ENCODE measurements at regions not wholly inside any gene's neighbourhood (a gene's known extent, or its start where the extent isn't known, plus 50 kb on each side); places are given as distances from the start of the nearest gene placed in this dataset.
"Not testable (repeated sequence)": the region's sequence is repeated elsewhere in the genome, so short reads cannot be mapped to it uniquely, and the experiment has no call there.

DNA sequence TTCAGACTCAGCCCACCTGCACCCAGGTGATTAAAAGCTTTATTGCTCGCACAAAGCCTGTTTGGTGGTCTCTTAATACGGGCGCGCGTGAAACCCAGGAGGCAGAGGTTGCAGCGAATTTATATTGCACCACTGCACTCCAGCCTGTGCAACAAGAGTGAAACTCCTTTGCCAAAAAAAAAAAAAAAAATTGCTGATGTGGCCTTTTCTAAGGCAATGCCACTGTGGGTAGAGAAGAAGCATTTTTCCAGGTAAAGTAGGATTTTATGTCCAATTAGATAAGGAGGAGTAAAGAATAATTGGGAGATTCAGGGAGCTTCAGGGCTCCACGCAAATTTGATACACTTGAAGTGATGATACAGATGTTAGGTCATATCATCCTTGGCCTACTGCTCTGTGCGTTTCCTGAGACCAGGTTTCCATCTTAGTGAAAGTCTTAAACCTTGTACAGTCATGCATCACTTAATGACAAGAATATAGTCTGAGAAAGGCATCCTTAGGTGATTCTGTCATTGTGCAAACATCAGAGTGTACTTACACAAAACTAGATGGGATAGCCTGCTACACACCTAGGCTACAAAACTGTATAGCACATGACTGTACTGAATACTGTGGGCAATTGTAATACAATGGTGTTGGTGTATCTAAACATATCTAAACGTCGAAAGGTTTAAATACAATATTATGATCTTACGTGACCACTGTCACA is 150.9 kb downstream of the SPRY2 start:
- intact Hi-C loops (cut with DNase I): no loop called here

GRCh38 chr13:80180740-80181355 is 160.1 kb downstream of the SPRY2 start:
- DNase-seq: peak in 9 of 10 donors; percentile 33 to 94 (median 57)
- intact Hi-C loops (cut with DNase I): no loop called here

More for the DNA sequence above, 150.9 kb downstream of the SPRY2 start:
- no peak for DNase-seq

GRCh38 chr13:80177327-80177726 is 163.6 kb downstream of the SPRY2 start:
- intact Hi-C loops (cut with DNase I): no loop called here

DNA sequence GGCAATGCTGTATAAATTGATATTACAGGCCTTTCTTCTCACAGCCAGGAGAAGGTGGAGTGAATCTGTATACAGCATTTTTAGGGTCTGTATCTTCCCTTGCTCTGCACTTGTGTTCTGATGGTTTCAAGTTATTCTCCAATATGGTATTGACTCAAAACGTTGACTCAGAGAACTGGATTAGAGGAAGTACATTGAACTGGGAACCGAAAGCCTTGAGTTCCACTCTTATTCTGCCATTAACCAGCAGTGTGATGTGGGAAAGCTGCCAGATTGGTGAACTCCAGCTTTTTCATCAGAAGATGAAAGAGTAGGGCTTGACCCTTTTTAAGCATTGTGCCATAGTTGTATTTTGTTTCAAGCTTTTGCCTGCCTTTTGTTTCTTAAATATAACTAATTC is 167.7 kb downstream of the SPRY2 start:
- no peak for DNase-seq
- intact Hi-C loops (cut with DNase I): no loop called here

More at GRCh38 chr13:80177327-80177726, 163.6 kb downstream of the SPRY2 start:
- DNase-seq: no peak

GRCh38 chr13:80171096-80171495 is 169.8 kb downstream of the SPRY2 start:
- intact Hi-C loops (cut with DNase I): no loop called here
- no peak for DNase-seq

DNA sequence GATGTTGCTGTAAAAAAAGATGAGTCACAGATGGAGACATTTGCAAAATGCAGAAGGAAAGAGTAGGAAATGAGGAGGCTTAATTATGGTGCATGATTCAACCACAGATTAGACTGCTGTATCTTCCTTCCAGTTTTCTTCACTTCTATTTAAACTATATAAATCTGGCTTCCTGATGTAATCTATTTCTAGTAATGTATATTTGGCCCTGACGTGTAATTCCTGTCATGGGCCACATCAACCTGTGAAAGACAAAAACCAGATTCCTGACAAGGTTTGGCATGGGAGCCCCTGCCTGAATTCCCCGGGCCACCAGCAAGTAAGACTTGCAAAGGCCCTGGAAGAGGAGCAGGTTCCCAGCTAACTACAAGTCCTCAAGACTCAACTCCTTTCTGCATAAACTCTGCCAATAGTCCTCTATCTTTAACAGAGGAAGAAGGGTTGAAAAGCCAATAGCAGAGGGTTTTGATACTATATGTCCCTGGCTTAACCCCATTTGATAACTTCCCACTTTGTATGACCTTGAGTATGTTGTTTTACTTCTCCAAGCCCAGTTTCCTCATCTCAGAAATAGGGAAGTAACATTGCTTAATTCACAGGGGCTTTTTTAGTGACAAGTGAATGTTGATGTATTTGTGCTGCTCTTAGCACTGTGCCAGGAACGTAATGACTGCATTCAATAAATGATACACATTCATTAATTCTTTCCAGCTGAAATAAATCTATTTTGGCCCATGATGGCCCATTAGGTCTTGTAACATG is 172.7 kb downstream of the SPRY2 start:
- intact Hi-C loops (cut with DNase I): no loop called here

GRCh38 chr13:80166352-80166751 is 174.6 kb downstream of the SPRY2 start:
- no peak for DNase-seq
- intact Hi-C loops (cut with DNase I): no loop called here

More for the DNA sequence above, 172.7 kb downstream of the SPRY2 start:
- peak in 1 of 10 donors; percentile 72 for DNase-seq

GRCh38 chr13:80164462-80164861 is 176.5 kb downstream of the SPRY2 start:
- no peak for DNase-seq
- intact Hi-C loops (cut with DNase I): no loop called here

DNA sequence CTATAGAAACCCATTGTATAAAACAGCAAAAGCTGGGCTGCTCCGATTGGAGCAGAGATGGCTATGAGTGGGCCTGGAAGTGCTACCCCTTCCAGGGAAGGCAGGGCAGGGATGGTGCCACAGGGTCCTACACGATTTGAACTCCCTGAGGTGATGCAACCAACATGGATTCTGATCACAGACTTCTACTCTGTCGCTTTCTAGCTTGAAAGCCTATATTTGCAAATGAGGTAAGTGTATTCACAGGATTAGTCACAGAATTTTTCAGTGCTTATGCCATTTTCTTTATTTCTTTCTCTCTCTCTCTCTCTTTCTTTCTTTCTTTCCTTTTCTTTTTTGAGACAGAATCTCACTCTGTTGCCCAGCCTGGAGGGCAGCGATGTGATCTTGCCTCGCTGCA is 179.0 kb downstream of the SPRY2 start:
- intact Hi-C loops (cut with DNase I): no loop called here
- DNase-seq: peak in 1 of 10 donors; percentile 33

DNA sequence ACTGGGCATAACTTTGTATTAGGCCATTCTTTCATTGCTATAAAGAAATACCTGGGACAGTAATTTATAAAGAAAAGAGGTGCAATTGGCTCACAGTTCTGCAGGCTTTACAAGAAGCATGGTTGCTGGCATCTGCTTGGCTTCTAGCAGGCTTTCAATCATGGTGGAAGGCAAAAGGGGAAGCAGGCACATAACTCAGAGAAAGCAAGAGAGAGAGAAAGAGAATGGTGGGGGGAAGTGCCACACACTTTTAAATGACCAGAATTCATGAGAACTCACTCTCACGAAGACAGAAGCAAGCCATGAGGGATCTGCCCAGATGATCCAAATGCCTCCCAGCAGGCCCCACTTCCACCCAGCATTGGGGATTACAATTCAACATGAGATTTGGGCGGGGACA is 179.7 kb downstream of the SPRY2 start:
- DNase-seq: no peak
- intact Hi-C loops (cut with DNase I): no loop called here

GRCh38 chr13:80160110-80160509 is 180.8 kb downstream of the SPRY2 start:
- no peak for DNase-seq
- intact Hi-C loops (cut with DNase I): no loop called here

GRCh38 chr13:80157261-80157932 is 183.5 kb downstream of the SPRY2 start:
- intact Hi-C loops (cut with DNase I): no loop called here
- no peak for DNase-seq

DNA sequence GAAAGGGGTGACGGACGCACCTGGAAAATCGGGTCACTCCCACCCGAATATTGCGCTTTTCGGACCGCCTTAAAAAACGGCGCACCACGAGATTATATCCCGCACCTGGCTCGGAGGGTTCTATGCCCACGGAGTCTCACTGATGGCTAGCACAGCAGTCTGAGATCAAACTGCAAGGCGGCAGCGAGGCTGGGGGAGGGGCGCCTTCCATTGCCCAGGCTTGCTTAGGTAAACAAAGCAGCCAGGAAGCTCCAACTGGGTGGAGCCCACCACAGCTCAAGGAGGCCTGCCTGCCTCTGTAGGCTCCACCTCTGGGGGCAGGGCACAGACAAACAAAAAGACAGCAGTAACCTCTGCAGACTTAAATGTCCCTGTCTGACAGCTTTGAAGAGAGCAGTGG is 188.8 kb downstream of the SPRY2 start:
- intact Hi-C loops (cut with DNase I): not testable (repeated sequence)
- DNase-seq: peak in 1 of 10 donors; percentile 47

GRCh38 chr13:80151016-80151415 is 189.9 kb downstream of the SPRY2 start:
- intact Hi-C loops (cut with DNase I): no loop called here
- DNase-seq: no peak

GRCh38 chr13:80149736-80150135 is 191.2 kb downstream of the SPRY2 start:
- no peak for DNase-seq
- intact Hi-C loops (cut with DNase I): no loop called here

- intact Hi-C loops (cut with DNase I): no loop called here
- DNase-seq: no peak
Observed at GRCh38 chr13:80145171-80145690, 195.7 kb downstream of the SPRY2 start.

GRCh38 chr13:80144493-80144892 is 196.4 kb downstream of the SPRY2 start:
- intact Hi-C loops (cut with DNase I): no loop called here
- DNase-seq: no peak

GRCh38 chr13:80141123-80141849 is 199.6 kb downstream of the SPRY2 start:
- DNase-seq: peak; percentile 39 to 93 (median 69)
- intact Hi-C loops (cut with DNase I): no loop called here

- DNase-seq: no peak
- intact Hi-C loops (cut with DNase I): no loop called here
Observed at GRCh38 chr13:80140685-80141084, 200.2 kb downstream of the SPRY2 start.

GRCh38 chr13:80139196-80139595 is 201.7 kb downstream of the SPRY2 start:
- intact Hi-C loops (cut with DNase I): loop anchor here (10.0 kb wide), 1 partner anchor 124 kb away; no protein-coding TSS in a partner anchor
- no peak for DNase-seq

Data from posterior cingulate gyrus (tissue), 11 donors.